Fibroblast of skin of left quadriceps (primary cell): ENCODE measurements at regions not wholly inside any gene's neighbourhood (a gene's known extent, or its start where the extent isn't known, plus 50 kb on each side); places are given as distances from the start of the nearest gene placed in this dataset.

ENCODE experiments used
- DNase-seq, 2 experiments: peaks; one replicate each; pipeline ENCODE4 v3.0.0-alpha.2; 2013; ENCODE audit warnings: low read depth in 2 of 2

DNA sequence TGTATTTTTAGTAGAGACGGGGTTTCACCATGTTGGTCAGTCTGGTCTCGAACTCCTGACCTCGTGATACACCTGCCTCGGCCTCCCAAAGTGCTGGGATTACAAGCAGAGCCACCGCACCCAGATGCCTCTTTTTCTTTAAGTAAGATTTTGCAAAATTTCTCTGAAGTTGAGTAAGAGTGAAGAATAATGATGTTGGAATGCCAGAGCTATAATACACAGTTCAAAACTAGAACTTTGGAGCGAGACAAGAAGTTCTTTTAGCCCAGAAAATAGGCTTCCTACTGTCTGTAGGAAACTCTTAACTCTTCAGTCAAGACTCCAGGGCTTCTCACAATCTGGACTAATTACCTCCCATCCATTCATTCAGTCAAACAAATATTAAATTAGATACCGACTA lies 51.4 kb downstream of the MARCHF4 start:
- no peak for DNase-seq

DNA sequence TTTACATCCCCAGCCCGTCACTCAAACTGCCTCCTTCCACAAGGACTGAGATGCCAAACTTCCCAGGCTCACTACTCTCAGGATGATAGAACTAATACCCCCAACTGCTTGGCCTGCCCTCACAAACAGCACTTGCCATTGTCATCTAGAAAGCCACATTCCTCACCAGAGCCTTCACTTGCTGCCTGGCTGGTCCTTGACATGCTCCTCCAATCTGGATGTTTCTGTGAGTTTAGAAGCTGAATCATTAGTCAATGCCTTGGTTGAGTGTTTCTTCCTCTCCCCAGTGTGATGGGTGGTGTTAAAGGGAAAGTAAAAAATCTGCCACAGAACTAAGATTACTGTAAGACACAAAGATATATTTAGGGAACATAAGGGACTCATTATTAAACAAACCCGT lies 52.5 kb downstream of the MARCHF4 start:
- no peak for DNase-seq

DNA sequence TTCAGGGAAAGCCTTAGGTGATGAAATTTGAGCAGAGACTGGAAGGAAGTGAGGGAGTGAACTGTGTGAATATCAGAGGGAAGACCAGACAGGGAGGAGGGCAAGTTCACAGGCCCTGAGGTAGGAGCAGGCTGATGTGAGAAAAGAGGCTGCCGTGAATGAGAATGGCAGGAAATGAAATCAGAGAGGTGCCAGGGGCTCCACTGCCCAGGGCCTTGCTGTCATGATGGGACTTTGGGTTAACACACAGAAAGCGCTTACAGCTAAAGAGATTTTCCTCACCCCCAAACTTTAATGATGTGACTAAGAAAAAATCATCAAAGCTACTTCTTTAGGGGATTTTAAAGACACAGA lies 53.8 kb downstream of the MARCHF4 start:
- DNase-seq = no peak

DNA sequence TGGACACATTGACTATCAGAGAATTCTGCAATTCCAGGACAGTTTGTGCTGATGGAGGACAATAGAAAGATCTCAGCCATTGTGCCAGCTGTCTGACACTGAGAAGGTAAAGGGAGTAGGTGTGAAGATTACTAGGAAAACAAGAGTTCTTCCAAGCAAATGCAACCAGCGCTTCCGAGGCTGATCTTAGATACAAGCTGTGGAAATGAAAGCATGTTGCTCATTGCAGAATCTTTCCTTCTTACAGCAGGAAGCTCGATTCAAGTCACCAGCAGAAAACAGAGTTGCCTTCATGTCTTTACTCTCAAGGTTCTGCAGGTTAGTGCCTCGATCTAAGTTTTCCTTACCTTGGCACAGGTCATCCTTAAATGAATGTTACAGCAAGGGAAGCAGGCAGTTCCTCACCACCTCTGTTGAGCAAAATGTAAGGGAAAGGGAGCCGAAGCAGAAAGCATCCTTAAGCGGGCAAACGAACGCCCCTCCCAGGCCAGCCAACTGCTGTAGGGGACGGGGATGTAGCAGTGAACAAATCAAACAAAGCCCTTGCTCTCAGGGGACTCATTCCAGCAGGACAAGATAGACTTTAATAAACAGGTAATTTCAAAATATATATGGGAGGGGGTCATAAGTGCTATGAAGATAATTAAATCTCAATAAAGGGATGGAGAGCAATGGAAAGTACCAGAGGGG lies 54.3 kb downstream of the MARCHF4 start:
- DNase-seq = no peak

DNA sequence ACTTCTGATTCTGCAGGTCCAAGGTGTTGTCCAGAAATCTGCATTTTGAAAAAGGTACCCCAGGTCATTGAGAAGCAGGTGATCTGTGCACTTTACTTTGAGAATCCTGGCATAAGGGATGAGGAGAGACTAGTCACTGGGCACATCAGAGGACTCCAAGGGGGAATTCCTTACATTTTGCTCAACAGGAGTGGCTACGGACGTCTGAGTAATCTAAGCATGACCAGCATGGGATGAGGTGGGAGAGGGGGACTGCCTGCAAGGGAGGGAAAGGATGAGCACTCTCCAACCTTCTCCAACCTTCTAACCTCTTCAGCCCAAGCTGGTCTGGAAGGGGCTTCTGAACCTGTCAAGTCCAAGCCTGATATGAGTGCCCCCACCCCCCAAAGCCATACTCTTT lies 55.5 kb downstream of the MARCHF4 start:
- DNase-seq = no peak

DNA sequence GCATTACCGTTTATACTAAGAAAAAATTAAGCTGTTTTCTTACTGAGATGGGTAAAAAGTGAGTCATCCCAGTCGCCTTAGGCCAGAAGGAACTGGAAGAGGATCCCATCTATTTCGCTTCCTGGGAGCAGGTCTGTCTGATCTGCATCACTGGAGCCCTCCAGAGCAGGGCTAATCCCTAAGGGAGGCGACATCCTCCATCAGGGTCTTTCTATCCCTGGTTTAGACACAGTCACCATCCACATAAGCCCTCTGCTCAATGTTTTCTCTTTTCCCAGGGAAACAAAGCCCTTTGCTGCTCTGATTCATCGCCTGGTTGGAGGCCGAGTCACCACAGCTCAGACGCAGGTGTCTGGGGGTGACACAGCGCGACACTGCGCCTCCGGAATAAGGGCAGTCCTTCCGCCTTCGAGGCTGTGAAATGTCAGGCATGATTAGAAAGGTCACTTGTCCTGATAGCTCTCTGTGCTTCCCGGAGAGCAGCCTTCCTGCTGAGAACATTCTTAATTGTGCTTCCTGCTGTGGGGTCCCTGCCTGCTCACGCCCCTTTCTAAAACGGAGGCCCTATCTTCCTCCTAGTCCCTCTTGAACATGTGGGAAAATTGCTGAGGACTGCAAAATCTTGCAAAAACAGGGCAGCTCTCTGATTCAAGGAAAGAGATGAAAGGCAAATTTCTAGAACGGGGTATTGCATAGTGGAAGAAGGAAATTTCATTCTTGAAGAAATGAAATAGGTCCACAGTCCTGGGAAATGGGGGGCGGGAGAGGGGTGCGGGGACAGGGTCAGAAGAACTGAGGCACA lies 56.3 kb downstream of the MARCHF4 start:
- no peak for DNase-seq

DNA sequence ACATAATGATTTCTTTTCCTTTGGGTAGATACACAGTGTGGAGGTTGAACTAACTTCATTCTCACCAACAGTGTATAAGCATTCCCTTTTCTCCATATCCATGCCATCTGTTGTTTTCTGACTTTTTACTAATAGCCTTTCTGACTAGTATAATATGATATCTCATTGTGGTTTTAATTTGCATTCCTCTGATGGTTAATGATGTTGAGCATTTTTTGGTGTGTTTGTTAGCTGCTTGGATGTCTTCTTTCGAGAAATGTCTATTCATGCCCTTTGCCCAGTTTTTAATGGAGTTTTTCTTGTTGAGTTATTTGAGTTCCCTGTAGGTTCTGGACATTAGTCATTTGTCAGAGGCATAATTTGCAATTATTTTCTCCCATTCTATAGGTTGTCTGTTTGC lies 59.8 kb downstream of the MARCHF4 start:
- no peak for DNase-seq

DNA sequence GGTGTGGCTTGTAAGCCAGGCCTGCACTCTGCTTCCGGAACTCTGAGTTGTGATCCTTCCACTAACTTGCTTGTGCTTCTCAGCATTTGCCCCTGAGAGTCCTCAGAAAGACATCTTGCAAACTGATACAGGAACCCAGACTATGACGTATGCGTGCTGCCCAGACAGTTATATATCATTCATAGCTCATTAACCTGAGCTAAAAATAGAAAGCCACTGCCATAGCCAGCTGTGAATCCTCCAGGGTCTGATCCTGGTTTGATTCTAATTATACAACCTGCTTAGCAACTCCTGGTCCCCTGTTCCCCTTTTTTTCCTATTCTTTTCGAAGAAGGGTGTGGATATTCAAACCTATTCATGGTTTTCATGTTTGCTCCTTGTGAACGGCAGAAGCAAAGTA lies 63.7 kb downstream of the MARCHF4 start:
- peak; percentile 61 to 63 for DNase-seq

DNA sequence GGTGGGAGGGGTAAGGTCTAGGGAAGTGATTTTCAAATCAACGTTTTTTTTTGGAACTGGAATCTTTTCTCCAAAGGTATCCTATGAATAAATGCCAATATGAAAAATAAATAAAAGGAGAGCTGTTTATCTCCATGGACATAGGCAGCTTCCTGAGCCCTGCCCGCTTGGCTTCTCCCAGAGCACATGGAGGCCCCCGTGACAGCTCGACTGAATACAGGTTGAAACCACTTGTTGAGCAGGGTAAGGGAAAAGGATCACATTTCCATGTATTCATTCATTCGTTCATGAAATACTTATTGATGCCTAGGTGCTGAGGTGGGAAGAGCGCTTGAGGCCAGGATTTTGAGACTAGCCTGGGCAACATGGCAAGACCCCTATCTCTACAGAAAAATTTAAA lies 64.8 kb downstream of the MARCHF4 start:
- no peak for DNase-seq

DNA sequence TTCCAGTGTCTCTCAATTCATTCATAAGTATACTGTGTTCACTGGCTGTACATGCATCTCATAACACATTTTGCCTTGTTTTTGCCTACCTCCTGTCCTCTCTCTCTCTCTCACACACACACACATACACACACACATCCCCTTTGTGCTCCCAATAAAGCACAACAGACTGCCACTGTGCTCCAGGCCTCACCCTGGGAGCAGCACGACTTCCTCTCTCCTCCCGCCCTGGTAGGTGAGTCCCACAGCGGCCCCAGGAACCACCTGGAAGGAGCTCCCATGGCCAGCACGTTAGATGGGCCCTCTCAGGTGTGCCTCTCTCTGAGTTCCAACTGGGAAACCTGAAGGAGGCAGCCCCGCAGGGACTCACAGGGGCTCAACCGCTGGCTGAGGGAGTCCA lies 65.4 kb downstream of the MARCHF4 start:
- no peak for DNase-seq

DNA sequence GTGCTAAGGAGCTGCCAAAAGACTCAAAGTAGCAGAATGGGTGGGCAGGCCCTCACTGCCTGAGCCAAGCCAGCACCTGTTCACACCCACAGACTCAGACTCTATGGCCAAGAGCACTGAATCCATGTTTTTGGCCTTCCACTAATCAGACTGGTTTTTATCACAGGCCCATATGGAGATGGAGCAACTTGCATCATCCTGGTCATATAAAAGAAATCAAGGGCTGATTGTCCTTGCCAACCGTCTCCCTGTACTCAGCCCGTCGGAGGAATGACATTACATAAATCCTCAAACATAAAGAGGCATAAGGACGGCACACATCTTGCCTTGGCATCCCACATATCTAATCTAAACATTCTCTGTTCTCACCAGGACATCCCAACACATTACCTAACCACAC lies 66.7 kb downstream of the MARCHF4 start:
- DNase-seq = no peak

DNA sequence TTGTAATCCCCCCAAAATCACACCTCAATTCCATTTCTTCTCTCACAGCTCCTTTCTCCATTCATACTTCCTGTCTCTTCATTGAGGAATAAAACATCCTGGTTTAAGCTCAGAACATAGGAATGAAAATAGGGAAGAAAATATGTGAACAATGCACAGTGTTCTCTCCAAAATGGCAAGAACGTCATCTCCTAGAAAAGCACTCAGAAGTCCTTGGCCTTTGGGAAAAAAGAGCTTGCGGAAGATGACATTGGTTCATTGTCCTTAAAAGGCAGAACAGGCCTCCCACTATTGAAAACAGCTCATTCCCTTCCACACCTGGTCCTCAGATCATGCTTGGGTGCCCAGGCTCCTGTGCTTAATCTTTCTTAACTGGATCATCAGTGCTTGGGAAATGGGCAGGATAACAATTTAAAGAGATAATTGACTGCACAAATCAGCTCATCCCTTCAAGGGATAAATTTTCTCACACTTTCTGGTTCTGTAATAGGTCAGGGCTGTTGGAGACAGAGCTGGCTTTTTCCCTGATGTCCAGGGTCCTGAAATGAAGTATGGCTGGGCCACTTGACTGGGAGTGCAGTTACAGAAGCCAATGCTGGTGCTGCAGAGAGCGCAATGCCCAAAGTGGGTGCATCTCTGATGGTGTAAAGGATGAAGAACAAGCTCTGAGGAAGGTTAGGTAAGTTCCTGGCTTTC lies 69.2 kb downstream of the MARCHF4 start:
- DNase-seq = peak; percentile 42 to 43

DNA sequence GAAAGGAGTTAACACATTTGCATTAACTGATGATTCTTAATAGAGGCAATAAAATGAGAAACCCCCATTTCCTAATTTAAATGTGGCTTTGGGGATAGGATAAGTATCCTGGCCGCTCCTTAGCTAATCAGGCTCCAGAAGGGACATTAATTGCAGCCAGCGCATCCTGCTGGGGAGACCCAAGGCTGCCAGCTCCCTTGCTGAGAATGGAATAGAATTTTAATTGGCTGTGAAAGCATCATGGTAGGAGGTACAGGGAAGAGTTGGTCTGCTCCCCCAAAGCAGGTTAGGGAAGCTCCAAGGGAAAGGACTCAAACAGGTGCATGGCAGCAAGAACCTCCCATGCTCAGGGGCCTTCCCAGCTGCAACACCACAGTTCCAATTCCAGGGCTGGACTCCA lies 71.4 kb downstream of the MARCHF4 start:
- no peak for DNase-seq

DNA sequence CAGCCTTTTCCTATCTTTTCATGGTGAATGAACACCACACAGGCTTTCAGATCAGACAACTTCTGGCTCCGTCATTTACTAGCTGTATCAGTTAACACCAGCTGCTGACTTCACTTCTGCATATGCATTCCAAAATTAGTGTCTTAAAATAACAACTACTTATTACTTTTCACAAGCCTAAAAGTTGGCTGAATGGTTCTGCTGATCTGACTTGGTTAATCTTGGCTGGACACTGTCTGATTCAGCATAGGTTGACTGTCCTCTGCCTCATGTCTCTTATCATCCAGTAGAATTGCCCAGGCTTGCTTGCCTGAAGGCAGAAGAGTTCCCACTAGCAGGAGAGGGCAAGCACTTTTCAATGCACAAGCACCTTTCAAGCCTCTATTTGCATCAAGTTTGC lies 72.7 kb downstream of the MARCHF4 start:
- DNase-seq = no peak

DNA sequence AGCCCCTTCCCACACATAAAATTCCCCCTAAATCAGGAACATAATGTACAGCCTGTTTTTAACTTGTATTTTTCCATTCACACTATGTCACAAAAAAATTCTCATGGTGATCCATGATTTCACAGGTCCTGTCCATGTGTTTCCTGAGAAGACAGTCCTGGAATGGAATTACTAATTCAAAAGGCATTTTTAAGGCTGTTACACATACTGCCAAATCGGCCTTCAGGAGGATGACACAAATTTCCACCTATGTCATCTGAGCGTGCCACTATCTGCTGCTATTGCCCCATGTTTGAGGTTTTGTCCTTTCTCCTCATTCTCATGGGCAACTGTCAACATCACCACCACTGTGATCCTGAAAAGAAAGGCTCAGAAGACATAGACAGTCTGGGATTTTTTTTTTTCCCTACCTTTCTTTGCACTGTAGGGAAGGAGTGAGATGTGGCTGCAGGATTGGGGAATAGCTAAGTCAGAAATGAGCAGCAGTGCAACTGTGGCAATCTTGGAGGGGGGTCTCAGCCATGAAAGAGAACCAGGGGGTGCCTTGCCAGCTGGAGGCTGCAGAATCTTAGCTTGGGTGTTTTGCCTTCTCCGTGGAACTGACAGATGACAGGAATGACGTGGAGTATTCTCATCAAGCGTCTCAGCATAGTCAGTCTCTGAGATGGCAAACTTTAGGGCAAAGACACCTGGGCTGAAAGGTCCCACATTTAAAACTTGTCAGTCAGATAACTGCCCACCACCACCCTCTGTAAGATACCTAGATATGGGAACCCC lies 73.4 kb downstream of the MARCHF4 start:
- DNase-seq = peak; percentile 61 to 63

DNA sequence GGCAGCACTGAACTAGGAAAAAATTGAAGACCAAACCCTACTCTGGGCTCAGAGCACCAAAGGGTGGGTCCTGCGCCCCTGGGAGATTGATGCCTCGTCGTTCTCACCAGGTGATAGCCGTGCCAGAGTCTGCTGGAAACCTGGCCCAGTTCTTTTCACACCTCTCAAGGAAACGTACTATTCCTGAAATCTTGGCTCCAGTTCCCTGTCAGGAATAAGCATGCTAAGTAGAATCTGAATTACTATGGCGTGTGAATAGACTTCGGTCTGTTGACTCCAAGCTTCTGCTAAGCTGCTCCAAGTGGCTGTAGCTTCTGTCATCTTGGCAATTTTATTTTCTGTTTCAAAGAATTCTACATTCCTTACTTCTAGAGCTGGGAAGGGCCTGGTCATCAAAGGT lies 75.4 kb downstream of the MARCHF4 start:
- no peak for DNase-seq

DNA sequence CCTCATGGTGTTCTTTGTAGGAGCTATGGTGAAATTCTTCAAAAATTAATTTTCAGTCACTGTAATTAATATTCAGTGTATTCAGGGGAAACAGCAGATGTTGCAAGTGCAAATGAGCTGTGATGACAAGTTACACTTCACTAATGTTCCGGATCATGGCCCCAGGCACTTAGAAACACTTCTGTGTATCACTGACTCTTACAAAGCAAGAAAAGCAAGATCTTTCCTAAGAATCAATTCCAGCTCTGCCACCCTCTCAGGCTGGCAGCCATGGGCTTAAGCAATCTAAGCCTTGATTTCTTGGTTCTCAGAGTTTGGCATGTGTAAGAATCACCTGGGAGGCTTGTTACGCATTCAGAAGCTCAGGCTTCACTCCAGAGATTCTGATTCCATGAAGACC lies 78.0 kb downstream of the MARCHF4 start:
- no peak for DNase-seq

DNA sequence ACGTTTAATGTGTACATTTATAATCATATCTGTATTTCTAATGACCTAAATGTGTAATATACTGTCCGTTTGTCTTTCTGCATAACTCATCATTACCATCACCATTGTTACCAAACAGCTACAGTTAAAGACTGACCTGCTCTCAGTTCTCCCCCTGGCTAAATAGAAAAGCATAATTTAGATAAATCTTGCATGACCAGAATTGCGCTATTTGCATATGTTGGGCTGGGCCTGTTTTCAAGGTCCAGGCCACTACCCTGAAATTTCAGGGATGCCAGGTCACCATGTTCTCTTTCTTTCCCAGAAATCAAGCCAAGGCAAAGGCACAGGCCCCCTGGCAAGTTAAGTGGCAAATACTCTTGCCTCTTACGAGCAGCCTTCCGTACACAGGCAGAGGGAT lies 78.4 kb downstream of the MARCHF4 start:
- no peak for DNase-seq

DNA sequence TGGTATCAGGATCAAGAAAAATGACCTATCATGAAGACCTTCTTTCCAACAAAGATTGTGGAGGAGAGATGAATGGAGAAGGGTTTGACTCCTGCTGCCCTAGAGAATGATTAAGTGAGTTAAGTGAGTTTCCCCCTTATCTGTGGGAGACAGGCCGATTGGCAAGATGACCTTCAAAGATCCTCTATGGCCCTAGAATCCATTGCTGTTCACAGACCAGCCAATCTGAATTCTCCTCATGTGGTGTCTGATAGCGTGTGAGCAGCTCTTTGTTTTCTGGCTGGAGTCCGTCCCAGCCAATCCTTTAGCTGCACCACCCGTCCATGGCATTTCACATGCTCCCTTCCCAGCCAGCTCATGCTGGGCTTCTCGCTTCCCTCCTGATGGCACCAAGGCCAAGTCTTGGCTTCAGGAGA lies 79.4 kb downstream of the MARCHF4 start:
- no peak for DNase-seq

DNA sequence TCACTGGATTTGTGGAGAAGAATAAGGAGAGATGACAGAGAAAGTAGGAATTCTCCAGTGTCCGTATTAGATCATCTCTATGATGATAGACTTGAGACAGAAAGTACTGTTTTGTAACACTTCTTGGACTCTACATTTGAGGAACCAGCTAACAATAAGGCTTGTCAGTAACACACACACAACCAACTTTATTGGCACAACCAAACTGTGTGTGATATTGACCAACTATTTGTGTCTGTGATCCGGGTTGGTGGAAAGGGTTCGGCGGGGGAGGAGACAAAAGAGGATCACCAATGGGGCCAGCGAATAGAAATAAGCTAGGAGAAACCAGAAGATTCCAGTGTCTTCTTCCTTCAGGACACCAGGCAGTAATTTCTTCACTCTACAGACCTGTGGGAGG lies 79.8 kb downstream of the MARCHF4 start:
- no peak for DNase-seq

DNA sequence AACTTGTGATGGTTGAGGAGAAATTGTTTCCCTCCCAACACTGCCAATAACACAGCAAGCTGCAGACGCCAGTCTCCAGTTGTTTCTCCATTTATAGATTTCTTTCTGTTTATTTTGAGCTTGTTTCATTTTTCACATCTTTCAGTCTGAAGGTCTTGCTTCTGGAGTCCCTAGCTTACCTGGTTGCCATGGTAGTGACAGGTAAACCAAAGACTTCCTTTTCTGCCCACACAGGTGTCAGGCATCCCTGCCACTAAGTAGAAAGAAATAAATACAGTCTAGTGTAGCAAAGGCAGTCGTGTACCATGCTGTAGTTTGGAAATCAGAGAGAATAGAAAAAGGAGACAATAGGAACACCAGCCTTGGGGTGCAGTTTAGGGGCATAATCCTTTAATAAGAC lies 82.8 kb downstream of the MARCHF4 start:
- DNase-seq = no peak

DNA sequence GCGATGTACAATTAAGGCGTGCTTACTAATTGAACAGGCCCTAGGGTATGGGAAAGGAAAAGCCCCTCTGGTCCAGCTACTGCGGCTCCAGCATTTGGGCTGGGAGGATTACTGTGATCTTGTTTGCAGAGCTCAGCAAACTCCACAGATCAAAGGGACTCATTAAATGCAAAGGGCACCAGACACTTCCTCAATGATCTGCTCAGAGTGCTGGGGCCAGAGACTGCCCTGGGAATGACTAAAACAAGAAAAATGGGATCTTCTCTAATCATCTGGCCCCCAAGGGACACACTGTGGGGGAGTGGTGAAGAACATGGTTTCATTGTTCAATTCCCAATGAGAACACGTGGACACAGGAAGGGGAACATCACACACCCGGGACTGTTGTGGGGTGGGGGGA lies 85.0 kb downstream of the MARCHF4 start:
- DNase-seq = peak; percentile 39 to 41
